ENCODE measurements at regions not wholly inside any gene's neighbourhood (a gene's known extent, or its start where the extent isn't known, plus 50 kb on each side); places are given as distances from the start of the nearest gene placed in this dataset.
"Not testable (repeated sequence)": the region's sequence is repeated elsewhere in the genome, so short reads cannot be mapped to it uniquely, and the experiment has no call there.

DNA sequence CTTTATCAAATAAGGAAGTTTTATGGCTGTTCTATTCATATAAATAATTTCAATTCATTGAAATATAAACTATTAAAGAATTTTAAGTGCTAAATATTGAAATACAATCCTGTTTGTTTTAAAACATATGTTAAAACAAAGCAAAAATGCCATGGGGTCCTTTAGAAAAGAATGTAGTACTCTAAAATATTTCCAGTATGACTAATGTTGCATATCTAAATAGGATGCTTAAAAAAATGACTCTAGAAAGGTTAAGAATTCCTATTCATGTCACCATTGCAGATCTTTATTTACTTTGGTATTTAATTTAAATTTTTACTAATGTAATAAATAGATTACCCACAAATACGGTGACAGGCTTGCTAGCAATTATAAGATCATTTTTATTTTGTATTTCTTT is 132.3 kb downstream of the ZNF608 start:
- TF ChIP-seq, protein P1, sequence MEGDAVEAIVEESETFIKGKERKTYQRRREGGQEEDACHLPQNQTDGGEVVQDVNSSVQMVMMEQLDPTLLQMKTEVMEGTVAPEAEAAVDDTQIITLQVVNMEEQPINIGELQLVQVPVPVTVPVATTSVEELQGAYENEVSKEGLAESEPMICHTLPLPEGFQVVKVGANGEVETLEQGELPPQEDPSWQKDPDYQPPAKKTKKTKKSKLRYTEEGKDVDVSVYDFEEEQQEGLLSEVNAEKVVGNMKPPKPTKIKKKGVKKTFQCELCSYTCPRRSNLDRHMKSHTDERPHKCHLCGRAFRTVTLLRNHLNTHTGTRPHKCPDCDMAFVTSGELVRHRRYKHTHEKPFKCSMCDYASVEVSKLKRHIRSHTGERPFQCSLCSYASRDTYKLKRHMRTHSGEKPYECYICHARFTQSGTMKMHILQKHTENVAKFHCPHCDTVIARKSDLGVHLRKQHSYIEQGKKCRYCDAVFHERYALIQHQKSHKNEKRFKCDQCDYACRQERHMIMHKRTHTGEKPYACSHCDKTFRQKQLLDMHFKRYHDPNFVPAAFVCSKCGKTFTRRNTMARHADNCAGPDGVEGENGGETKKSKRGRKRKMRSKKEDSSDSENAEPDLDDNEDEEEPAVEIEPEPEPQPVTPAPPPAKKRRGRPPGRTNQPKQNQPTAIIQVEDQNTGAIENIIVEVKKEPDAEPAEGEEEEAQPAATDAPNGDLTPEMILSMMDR (IDR thresholded peaks at IDR 0.05; ENCODE audit: control insufficient read depth, insufficient read depth, low read depth, low read length, missing control alignments) = no peak
- no peak for DNase-seq (ENCODE audit: low read depth)
- no peak overlapping the region for H3K4me3 ChIP-seq (ENCODE audit: control insufficient read depth, low read depth, low read length)

DNA sequence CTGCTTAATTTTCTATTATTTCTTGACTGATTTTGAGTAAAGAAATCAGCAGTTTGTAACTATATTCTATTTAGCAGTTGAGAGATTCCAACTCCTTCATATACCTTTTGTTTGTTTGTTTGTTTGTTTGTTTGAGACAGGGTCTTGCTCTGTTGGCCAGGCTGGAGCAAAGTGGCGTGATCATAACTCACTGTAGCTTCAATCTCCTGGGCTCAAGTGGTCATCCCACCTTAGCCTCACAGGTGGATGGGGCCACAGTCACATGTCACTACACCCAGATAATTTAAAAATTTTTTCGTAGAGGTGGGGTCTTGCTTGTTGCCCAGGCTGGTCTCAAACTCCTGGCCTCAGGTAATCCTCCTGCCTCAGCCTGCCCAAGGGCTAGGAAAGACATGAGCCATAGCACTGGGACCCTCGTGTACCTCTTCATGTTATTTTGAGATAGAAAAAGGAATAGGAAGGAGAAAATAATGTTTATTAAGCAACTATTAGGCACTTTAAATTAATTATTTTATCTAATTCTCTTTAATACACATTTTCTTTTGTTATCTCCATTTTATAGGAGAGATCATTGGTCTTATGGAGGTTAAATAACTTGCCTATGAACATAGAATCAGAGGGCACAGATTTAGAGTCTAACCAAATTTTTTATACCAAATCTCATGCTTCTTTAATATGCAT is 133.0 kb downstream of the ZNF608 start:
- H3K4me3 ChIP-seq (ENCODE audit: control insufficient read depth, low read depth, low read length) = no peak overlapping the region
- no peak for DNase-seq (ENCODE audit: low read depth)
- TF ChIP-seq, protein P1 (IDR thresholded peaks at IDR 0.05; ENCODE audit: control insufficient read depth, insufficient read depth, low read depth, low read length, missing control alignments) = no peak

DNA sequence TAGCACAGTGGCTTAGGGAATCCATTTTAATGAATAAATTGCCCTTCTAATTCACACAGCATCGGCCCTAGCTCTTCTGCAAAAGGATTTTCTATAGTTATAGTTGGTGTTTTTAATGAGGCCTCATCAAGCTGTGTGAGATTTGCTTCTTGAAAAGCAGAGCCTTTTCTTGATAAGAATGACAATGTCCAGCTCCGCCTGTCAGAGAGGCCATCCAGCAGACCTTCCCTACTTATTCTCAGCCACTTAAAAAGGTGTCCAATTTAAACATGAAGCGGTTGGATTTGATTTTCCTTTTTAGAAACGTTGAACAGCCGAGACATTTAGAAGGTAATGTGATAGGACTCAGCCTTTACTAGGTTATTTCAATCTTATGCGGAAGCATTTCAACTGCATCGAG is 134.4 kb downstream of the ZNF608 start:
- TF ChIP-seq, protein P1 (IDR thresholded peaks at IDR 0.05; ENCODE audit: control insufficient read depth, insufficient read depth, low read depth, low read length, missing control alignments) = no peak
- H3K4me3 ChIP-seq (ENCODE audit: control insufficient read depth, low read depth, low read length) = no peak overlapping the region

DNA sequence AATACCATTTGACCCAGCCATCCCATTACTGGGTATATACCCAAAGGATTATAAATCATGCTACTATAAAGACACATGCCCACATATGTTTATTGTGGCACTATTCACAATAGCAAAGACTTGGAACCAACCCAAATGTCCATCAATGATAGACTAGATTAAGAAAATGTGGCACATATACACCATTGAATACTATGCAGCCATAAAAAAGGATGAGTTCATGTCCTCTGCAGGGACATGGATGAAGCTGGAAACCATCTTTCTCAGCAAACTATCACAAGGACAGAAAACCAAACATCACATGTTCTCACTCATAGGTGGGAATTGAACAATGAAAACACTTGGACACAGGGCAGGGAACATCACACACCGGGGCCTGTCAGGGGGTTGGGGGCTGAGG is 135.2 kb downstream of the ZNF608 start:
- not testable (repeated sequence) for DNase-seq (ENCODE audit: low read depth); H3K4me3 ChIP-seq (ENCODE audit: control insufficient read depth, low read depth, low read length)

More for the DNA sequence above, 134.4 kb downstream of the ZNF608 start:
- no peak for DNase-seq (ENCODE audit: low read depth)

DNA sequence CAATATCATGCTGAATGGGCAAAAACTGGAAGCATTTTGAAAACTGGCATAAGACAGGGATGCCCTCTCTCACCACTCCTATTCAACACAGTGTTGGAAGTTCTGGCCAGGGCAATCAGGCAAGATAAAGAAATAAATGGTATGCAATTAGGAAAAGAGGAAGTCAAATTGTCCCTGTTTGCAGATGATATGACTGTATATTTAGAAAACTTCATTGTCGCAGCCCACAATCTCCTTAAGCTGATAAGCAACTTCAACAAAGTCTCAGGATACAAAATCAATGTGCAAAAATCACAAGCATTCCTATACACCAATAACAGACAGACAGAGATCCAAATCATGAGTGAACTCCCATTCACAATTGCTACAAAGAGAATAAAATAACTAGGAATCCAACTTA is 136.8 kb downstream of the ZNF608 start:
- not testable (repeated sequence) for DNase-seq (ENCODE audit: low read depth); H3K4me3 ChIP-seq (ENCODE audit: control insufficient read depth, low read depth, low read length)

DNA sequence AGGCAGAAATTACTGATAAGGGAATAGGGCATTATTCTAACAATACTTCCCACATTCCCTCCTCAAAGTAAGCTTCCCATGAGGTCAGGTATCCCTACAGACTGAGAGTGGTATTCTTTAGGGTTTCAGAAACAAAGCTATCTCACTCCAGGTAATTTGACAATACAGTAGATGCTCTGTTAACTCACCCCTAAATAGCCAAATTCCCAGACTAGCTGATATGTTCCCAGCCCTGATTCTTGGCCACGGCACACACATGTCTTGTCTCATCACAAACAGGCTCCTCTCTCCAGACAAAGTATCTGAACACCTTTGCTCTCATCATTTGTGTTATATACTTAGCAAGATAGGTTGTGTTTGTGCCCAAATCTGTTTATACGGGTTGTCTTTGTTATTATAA is 139.9 kb downstream of the ZNF608 start:
- H3K4me3 ChIP-seq (ENCODE audit: control insufficient read depth, low read depth, low read length) = no peak overlapping the region
- TF ChIP-seq, protein P1 (IDR thresholded peaks at IDR 0.05; ENCODE audit: control insufficient read depth, insufficient read depth, low read depth, low read length, missing control alignments) = no peak
- no peak for DNase-seq (ENCODE audit: low read depth)

DNA sequence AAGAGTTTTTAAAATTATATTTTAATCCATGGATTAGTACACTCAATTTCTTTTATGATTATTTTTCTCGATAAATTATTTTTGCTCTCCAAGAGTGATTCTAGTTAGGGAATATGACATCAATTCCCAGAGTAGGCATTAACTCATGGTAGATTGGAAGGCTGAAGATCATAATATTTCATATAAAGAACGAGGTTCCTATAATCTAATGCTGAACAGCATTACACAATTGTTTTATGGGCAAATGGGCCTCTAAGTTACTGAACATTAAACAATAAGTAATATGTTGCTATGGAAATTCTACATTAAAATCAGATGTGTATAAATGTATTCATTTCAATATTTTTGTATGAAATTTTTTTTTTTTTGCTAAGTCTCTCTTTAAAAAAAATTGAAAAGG is 140.3 kb downstream of the ZNF608 start:
- TF ChIP-seq, protein P1 (IDR thresholded peaks at IDR 0.05; ENCODE audit: control insufficient read depth, insufficient read depth, low read depth, low read length, missing control alignments) = no peak
- no peak overlapping the region for H3K4me3 ChIP-seq (ENCODE audit: control insufficient read depth, low read depth, low read length)
- no peak for DNase-seq (ENCODE audit: low read depth)

DNA sequence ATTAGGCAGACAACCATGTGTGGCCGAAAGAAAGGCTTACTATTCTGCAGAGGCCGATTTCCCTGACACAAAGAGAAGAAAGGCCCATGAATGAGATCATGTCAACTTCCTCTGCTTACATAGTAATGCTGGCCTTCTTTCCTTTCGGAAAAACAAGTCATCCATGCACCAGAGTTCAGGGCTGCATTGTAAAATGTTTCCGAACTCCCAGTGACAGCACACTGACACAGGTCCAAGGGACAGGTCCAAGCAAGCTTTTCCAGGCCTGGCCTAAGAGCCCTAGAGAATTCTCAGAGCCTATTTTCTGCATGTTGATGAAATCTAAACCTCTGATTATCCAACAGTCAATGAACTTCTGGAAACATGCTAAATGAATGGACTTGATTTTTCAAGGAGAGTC is 140.9 kb downstream of the ZNF608 start:
- no peak for DNase-seq (ENCODE audit: low read depth)
- no peak overlapping the region for H3K4me3 ChIP-seq (ENCODE audit: control insufficient read depth, low read depth, low read length)
- TF ChIP-seq, protein P1 (IDR thresholded peaks at IDR 0.05; ENCODE audit: control insufficient read depth, insufficient read depth, low read depth, low read length, missing control alignments) = no peak
